ENCODE measurements at regions not wholly inside any gene's neighbourhood (a gene's known extent, or its start where the extent isn't known, plus 50 kb on each side); places are given as distances from the start of the nearest gene placed in this dataset.
"Not testable (repeated sequence)": the region's sequence is repeated elsewhere in the genome, so short reads cannot be mapped to it uniquely, and the experiment has no call there.

- H3K4me2 ChIP-seq (ENCODE audit: low read depth, low read length, poor library complexity, severe bottlenecking): peak overlapping the region; percentile 64
- not testable (repeated sequence) for H3K9me2 ChIP-seq (replicated peaks; ENCODE audit: insufficient read depth, low read length); H2AFZ ChIP-seq (ENCODE audit: low read length); H3K79me2 ChIP-seq (ENCODE audit: low read length); H4K20me1 ChIP-seq (ENCODE audit: insufficient read depth, low read depth, low read length); H3K27me3 ChIP-seq (ENCODE audit: low read length); H3K36me3 ChIP-seq (ENCODE audit: insufficient read depth, low read length); H3K9me3 ChIP-seq (ENCODE audit: low read length)
- peak overlapping the region; percentile 75 for H3K9ac ChIP-seq (ENCODE audit: low read length)
- H3K4me1 ChIP-seq (ENCODE audit: low read length): peaks cover 66% of the 10 kb centered on the region
- H3K4me3 ChIP-seq (ENCODE audit: low read length): 0 out of 2 replicates have a peak overlapping the region, but pooled peaks have one; percentile 14
- H3K27ac ChIP-seq (ENCODE audit: low read length): peak overlapping the region; percentile 95
- DNase-seq: peak; percentile 86
These were observed 78.2 kb upstream of the CRYM start for GRCh38 chr16:21356308-21356707.

- H3K9me3 ChIP-seq (ENCODE audit: low read length); H3K36me3 ChIP-seq (ENCODE audit: insufficient read depth, low read length); H3K4me3 ChIP-seq (ENCODE audit: low read length); H3K9me2 ChIP-seq (replicated peaks; ENCODE audit: insufficient read depth, low read length); DNase-seq; H4K20me1 ChIP-seq (ENCODE audit: insufficient read depth, low read depth, low read length); H3K79me2 ChIP-seq (ENCODE audit: low read length); H3K27ac ChIP-seq (ENCODE audit: low read length); H2AFZ ChIP-seq (ENCODE audit: low read length); H3K27me3 ChIP-seq (ENCODE audit: low read length); H3K9ac ChIP-seq (ENCODE audit: low read length); H3K4me2 ChIP-seq (ENCODE audit: low read depth, low read length, poor library complexity, severe bottlenecking): not testable (repeated sequence)
- peaks cover 26% of the 10 kb centered on the region for H3K4me1 ChIP-seq (ENCODE audit: low read length)
These were observed 73.3 kb upstream of the CRYM start for GRCh38 chr16:21351433-21351832.

- DNase-seq: not testable (repeated sequence)
These were observed 72.8 kb upstream of the CRYM start for GRCh38 chr16:21350851-21351250.

GRCh38 chr16:21349336-21349735 lies 71.2 kb upstream of the CRYM start:
- not testable (repeated sequence) for DNase-seq; H3K79me2 ChIP-seq (ENCODE audit: low read length); H3K9ac ChIP-seq (ENCODE audit: low read length); H4K20me1 ChIP-seq (ENCODE audit: insufficient read depth, low read depth, low read length); H3K9me3 ChIP-seq (ENCODE audit: low read length); H3K9me2 ChIP-seq (replicated peaks; ENCODE audit: insufficient read depth, low read length); H3K4me3 ChIP-seq (ENCODE audit: low read length); H2AFZ ChIP-seq (ENCODE audit: low read length); H3K36me3 ChIP-seq (ENCODE audit: insufficient read depth, low read length); H3K27me3 ChIP-seq (ENCODE audit: low read length); H3K4me1 ChIP-seq (ENCODE audit: low read length); H3K27ac ChIP-seq (ENCODE audit: low read length); H3K4me2 ChIP-seq (ENCODE audit: low read depth, low read length, poor library complexity, severe bottlenecking)

More at GRCh38 chr16:21350851-21351250, 72.8 kb upstream of the CRYM start:
- not testable (repeated sequence) for H2AFZ ChIP-seq (ENCODE audit: low read length); H3K79me2 ChIP-seq (ENCODE audit: low read length); H3K9me2 ChIP-seq (replicated peaks; ENCODE audit: insufficient read depth, low read length); H3K36me3 ChIP-seq (ENCODE audit: insufficient read depth, low read length); H3K9ac ChIP-seq (ENCODE audit: low read length); H3K4me2 ChIP-seq (ENCODE audit: low read depth, low read length, poor library complexity, severe bottlenecking); H3K4me3 ChIP-seq (ENCODE audit: low read length); H3K27ac ChIP-seq (ENCODE audit: low read length); H4K20me1 ChIP-seq (ENCODE audit: insufficient read depth, low read depth, low read length); H3K27me3 ChIP-seq (ENCODE audit: low read length); H3K9me3 ChIP-seq (ENCODE audit: low read length)
- peaks cover 20% of the 10 kb centered on the region for H3K4me1 ChIP-seq (ENCODE audit: low read length)

DNA sequence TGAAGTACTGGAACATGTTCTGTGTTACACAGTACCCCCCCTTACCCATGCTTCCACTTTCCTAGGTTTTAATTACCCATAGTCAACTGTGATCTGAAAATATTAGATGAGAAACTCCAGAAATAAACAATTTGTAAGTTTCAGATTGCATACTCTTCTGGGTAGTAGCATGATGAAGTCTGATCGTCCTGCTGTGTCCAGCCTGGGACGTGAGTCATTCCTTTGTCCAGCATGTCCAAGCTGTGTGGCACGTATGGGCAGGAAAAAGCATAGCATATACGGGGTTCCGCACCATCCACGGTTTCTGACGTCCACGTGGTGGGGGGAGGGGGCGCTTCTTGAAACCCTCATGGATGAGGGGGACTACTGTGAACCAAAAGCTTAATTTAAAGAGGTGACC lies 70.7 kb upstream of the CRYM start:
- H3K27ac ChIP-seq (ENCODE audit: low read length); H3K79me2 ChIP-seq (ENCODE audit: low read length); H2AFZ ChIP-seq (ENCODE audit: low read length); DNase-seq; H3K4me1 ChIP-seq (ENCODE audit: low read length); H3K4me3 ChIP-seq (ENCODE audit: low read length); H4K20me1 ChIP-seq (ENCODE audit: insufficient read depth, low read depth, low read length); H3K9me2 ChIP-seq (replicated peaks; ENCODE audit: insufficient read depth, low read length); H3K36me3 ChIP-seq (ENCODE audit: insufficient read depth, low read length); H3K4me2 ChIP-seq (ENCODE audit: low read depth, low read length, poor library complexity, severe bottlenecking); H3K27me3 ChIP-seq (ENCODE audit: low read length); H3K9ac ChIP-seq (ENCODE audit: low read length); H3K9me3 ChIP-seq (ENCODE audit: low read length): not testable (repeated sequence)

DNA sequence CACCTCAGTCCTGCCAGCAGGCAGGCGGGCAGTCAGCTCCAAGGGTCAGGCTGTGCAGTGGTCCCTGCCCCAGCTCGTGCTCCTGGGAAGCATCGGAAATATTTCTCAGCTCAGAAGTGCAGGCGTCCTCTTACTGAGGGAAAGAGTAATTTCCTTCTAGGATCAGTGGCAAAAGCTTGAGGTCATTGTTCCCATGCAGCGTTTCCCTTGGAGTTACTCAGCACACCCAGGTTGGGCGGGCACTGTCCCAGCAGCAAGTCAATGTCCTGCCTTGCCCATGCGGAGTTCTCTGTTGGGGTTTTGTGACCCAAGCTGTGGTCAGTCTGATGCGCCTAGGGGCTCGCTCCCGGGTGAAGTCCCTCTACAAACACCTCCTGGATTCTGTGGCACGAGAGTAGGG lies 69.4 kb upstream of the CRYM start:
- not testable (repeated sequence) for H2AFZ ChIP-seq (ENCODE audit: low read length); H3K4me1 ChIP-seq (ENCODE audit: low read length); H3K27me3 ChIP-seq (ENCODE audit: low read length); H3K36me3 ChIP-seq (ENCODE audit: insufficient read depth, low read length); DNase-seq; H3K9ac ChIP-seq (ENCODE audit: low read length); H3K4me3 ChIP-seq (ENCODE audit: low read length); H3K9me3 ChIP-seq (ENCODE audit: low read length); H4K20me1 ChIP-seq (ENCODE audit: insufficient read depth, low read depth, low read length); H3K9me2 ChIP-seq (replicated peaks; ENCODE audit: insufficient read depth, low read length); H3K4me2 ChIP-seq (ENCODE audit: low read depth, low read length, poor library complexity, severe bottlenecking); H3K27ac ChIP-seq (ENCODE audit: low read length); H3K79me2 ChIP-seq (ENCODE audit: low read length)

GRCh38 chr16:21346756-21347491 lies 68.8 kb upstream of the CRYM start:
- not testable (repeated sequence) for H3K27ac ChIP-seq (ENCODE audit: low read length); DNase-seq; H3K9ac ChIP-seq (ENCODE audit: low read length); H3K4me1 ChIP-seq (ENCODE audit: low read length); H3K79me2 ChIP-seq (ENCODE audit: low read length); H3K36me3 ChIP-seq (ENCODE audit: insufficient read depth, low read length); H3K27me3 ChIP-seq (ENCODE audit: low read length); H3K9me2 ChIP-seq (replicated peaks; ENCODE audit: insufficient read depth, low read length); H2AFZ ChIP-seq (ENCODE audit: low read length); H4K20me1 ChIP-seq (ENCODE audit: insufficient read depth, low read depth, low read length); H3K4me3 ChIP-seq (ENCODE audit: low read length); H3K4me2 ChIP-seq (ENCODE audit: low read depth, low read length, poor library complexity, severe bottlenecking); H3K9me3 ChIP-seq (ENCODE audit: low read length)

GRCh38 chr16:21344361-21344912 lies 66.3 kb upstream of the CRYM start:
- not testable (repeated sequence) for H3K9me2 ChIP-seq (replicated peaks; ENCODE audit: insufficient read depth, low read length); DNase-seq; H3K27ac ChIP-seq (ENCODE audit: low read length); H2AFZ ChIP-seq (ENCODE audit: low read length); H3K4me3 ChIP-seq (ENCODE audit: low read length); H3K79me2 ChIP-seq (ENCODE audit: low read length); H3K4me2 ChIP-seq (ENCODE audit: low read depth, low read length, poor library complexity, severe bottlenecking); H3K27me3 ChIP-seq (ENCODE audit: low read length); H3K9ac ChIP-seq (ENCODE audit: low read length); H4K20me1 ChIP-seq (ENCODE audit: insufficient read depth, low read depth, low read length); H3K4me1 ChIP-seq (ENCODE audit: low read length); H3K9me3 ChIP-seq (ENCODE audit: low read length)
- peaks cover 18% of the 10 kb centered on the region; the same call in 1 of the 2 replicates for H3K36me3 ChIP-seq (ENCODE audit: insufficient read depth, low read length)
